Hepatocyte (in vitro differentiated cells): ENCODE measurements at regions not wholly inside any gene's neighbourhood (a gene's known extent, or its start where the extent isn't known, plus 50 kb on each side); places are given as distances from the start of the nearest gene placed in this dataset.

Experiments used
- EZH2 ChIP-seq: fragments of 200-600 bp; sonication (generic); IDR thresholded peaks from 2 replicates; pipeline ENCODE4 v1.6.1; 2016; ENCODE audit warnings: antibody characterized with exemption, mild to moderate bottlenecking, borderline replicate concordance
- EZH2phosphoT487 ChIP-seq: fragments of 200-600 bp; sonication (generic); IDR thresholded peaks from one replicate; pipeline ENCODE4 v1.6.1; 2018; ENCODE audit warnings: antibody characterized with exemption, mild to moderate bottlenecking, low read depth, moderate library complexity; ENCODE audit not compliant: unreplicated experiment, severe bottlenecking
- TF ChIP-seq, protein P1 (sequence below): fragments of 200-600 bp; sonication (generic); IDR thresholded peaks from 2 replicates; pipeline ENCODE4 v1.5.1; 2016; ENCODE audit warnings: antibody characterized with exemption, mild to moderate bottlenecking; ENCODE audit not compliant: poor library complexity

DNA sequence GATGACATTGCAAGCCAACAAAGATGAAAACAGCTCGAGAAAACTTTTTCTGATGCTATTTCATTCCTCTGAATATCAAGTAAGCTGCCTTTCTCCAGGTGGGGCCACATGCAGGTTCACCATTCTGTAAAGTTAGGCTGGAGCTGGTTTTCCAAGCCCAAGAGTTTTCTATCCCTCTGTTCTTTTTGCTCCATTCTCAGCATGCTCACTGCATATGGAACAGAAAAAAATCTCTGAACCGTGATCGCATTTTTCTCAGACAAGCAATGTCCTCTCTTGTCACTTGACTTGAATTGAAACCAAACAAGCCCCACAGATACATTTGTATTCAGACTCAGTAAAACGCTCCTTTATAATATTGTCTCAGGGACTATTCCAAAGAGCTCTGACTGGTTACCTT, 451.6 kb downstream of the FRK start:
- TF ChIP-seq, protein P1, sequence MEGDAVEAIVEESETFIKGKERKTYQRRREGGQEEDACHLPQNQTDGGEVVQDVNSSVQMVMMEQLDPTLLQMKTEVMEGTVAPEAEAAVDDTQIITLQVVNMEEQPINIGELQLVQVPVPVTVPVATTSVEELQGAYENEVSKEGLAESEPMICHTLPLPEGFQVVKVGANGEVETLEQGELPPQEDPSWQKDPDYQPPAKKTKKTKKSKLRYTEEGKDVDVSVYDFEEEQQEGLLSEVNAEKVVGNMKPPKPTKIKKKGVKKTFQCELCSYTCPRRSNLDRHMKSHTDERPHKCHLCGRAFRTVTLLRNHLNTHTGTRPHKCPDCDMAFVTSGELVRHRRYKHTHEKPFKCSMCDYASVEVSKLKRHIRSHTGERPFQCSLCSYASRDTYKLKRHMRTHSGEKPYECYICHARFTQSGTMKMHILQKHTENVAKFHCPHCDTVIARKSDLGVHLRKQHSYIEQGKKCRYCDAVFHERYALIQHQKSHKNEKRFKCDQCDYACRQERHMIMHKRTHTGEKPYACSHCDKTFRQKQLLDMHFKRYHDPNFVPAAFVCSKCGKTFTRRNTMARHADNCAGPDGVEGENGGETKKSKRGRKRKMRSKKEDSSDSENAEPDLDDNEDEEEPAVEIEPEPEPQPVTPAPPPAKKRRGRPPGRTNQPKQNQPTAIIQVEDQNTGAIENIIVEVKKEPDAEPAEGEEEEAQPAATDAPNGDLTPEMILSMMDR = no peak
- no peak for TF ChIP-seq EZH2
- TF ChIP-seq EZH2phosphoT487 = no peak
